GM06990 (cell line): ENCODE measurements at regions not wholly inside any gene's neighbourhood (a gene's known extent, or its start where the extent isn't known, plus 50 kb on each side); places are given as distances from the start of the nearest gene placed in this dataset.

ENCODE experiments used
- DNase-seq: peaks from one replicate; pipeline ENCODE4 v3.0.0-alpha.2; 2011; ENCODE audit not compliant: insufficient read length; ENCODE audit errors: extremely low read depth
- H3K27me3 ChIP-seq: replicated peaks from 2 replicates; pipeline ENCODE4 v1.6.0; 2011; ENCODE audit warnings: low read length; ENCODE audit not compliant: control insufficient read depth, insufficient read depth
- H3K36me3 ChIP-seq: 2 replicates; pipeline ENCODE4 v1.5.1; 2011; ENCODE audit warnings: low read length; ENCODE audit not compliant: control insufficient read depth, insufficient read depth
- H3K4me3 ChIP-seq: replicated peaks from 2 replicates; pipeline ENCODE4 v1.5.1; 2011; ENCODE audit warnings: low read depth, mild to moderate bottlenecking, control low read depth, low read length
- TF ChIP-seq, protein P1 (sequence below): IDR thresholded peaks from 2 replicates; pipeline ENCODE4 v1.5.1; 2011; ENCODE audit warnings: low read length, control low read depth, mild to moderate bottlenecking, inconsistent platforms; ENCODE audit not compliant: insufficient read depth, poor library complexity, severe bottlenecking

DNA sequence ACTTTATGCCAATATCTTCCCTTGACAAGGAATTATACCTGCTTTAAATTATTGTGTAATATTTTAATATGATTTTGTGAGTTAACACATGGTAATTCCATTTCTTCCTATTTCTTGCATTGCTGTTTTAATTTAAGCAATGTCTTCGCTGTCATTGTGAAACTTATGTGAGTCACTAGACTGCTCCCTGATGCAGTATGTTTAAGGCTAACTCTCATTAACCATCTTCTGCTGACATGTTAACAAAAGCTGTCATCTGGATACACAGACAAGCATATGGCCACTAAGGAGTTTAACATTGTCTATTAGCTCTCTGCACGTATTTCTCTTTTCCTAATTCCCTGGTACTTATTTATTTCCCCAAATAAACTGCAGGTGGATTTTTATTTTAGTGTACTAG, 980.8 kb upstream of the CTNND2 start:
- TF ChIP-seq, protein P1, sequence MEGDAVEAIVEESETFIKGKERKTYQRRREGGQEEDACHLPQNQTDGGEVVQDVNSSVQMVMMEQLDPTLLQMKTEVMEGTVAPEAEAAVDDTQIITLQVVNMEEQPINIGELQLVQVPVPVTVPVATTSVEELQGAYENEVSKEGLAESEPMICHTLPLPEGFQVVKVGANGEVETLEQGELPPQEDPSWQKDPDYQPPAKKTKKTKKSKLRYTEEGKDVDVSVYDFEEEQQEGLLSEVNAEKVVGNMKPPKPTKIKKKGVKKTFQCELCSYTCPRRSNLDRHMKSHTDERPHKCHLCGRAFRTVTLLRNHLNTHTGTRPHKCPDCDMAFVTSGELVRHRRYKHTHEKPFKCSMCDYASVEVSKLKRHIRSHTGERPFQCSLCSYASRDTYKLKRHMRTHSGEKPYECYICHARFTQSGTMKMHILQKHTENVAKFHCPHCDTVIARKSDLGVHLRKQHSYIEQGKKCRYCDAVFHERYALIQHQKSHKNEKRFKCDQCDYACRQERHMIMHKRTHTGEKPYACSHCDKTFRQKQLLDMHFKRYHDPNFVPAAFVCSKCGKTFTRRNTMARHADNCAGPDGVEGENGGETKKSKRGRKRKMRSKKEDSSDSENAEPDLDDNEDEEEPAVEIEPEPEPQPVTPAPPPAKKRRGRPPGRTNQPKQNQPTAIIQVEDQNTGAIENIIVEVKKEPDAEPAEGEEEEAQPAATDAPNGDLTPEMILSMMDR: no peak
- Histone ChIP-seq H3K4me3 (no peak overlapping the region), H3K27me3 (no peaks in the 10 kb centered on the region), H3K36me3 (no peaks in the 10 kb centered on the region)
- DNase-seq: no peak

DNA sequence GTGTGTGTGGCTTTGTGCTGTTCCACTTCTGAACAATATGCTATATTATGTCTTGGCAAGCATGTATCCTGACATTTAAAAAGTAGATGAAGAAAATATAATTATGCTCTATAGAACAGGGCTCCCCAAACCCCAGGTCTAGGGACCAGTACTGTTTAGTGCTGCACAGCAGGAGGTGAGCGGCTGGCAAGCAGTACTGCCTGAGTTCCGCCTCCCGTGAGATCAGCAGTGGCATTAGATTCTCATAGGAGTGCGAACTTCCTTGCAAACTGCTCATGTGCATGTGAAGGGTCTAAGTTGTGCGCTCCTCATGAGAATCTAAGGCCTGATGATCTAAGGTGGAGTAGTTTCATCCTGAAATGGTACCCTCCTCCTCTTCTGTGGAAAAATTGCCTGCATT, 979.1 kb upstream of the CTNND2 start:
- Histone ChIP-seq H3K36me3 (no peaks in the 10 kb centered on the region), H3K27me3 (no peaks in the 10 kb centered on the region), H3K4me3 (no peak overlapping the region)
- TF ChIP-seq, protein P1: no peak
- no peak for DNase-seq

DNA sequence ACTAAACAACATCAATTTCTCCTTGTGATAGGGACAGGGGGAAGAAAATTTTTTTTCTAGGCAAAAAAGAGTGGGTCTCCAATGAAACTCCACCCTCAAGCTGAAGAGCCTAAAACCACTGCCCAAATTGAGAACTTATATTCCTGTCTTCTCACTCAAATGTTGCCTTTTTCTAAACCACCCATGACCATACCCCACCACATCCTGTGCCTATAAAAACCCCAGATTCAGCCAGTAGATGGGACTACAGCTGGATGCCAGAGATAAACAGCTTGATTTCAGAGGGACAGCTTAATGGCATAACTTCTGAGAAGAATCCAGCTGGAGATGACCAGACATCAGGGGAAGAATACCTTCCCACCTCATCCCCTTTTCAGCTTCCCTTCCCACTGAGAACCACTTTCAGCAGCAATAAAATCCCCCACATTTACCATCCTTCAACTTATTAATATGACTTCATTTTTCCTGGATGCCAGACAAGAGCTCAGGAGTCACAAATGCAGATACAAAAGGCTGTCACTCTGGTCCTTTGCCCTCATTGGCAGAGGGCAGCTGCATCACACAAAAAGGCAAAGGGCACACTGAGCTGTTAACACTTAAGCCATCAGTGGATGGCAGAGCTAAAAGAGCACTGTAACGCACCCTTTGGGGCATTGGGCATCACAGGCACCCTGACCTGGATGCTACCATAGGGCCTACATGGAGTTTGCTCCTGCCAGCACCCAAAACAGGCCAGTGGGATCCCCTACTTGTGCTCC, 972.5 kb upstream of the CTNND2 start:
- H3K27me3 ChIP-seq: no peaks in the 10 kb centered on the region
- DNase-seq: no peak
- no peak overlapping the region for H3K4me3 ChIP-seq
- H3K36me3 ChIP-seq: no peaks in the 10 kb centered on the region
- TF ChIP-seq, protein P1: no peak

DNA sequence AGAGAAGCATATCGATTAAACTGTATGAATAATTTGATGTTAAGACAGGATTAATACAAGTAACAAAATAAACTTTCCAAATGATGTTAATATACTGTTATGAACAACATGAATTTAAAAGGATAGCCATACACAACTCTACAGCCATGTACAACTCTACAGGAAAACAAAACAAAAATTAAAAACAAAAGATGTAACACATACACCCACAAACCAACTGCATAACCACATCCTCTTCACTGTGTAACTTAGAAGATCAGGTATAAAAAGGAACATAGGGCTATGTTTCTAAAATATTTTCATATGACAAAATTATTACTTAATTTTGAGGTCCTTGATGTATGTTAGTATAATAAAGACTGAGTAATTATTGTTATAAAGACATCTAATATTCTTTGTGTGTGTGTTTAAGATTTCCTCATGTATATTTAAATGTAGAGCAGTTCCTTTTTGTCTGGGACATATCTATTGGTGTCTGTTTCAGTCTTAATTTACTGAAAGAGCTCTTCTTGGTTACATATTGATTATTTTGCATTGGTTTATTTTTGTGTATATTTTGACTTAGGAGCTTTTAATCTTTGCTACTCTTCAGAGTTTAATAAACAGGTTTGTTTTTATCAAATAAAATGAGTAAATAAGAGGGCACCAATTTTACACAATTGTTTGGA, 966.8 kb upstream of the CTNND2 start:
- Histone ChIP-seq H3K4me3 (no peak overlapping the region), H3K27me3 (no peaks in the 10 kb centered on the region), H3K36me3 (no peaks in the 10 kb centered on the region)
- DNase-seq: no peak
- TF ChIP-seq, protein P1: no peak

DNA sequence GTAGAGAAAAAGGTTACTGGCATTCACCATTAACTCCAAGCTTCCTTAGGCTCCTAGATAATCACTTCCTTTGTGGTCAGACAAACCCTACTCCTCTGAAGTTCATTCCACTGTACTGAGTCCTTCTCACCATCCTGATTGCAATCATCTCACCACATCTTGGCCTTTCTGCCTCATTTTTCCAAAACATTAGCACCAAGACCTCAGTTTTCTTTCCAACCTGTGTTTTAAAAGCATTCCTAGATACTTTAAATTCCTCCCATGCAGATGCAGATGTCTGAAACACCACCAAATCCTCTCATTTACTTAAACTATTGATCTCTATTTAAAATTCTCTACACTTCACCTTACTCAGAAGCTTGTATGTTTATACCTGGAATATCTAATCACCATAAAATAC, 961.3 kb upstream of the CTNND2 start:
- H3K36me3 ChIP-seq: no peaks in the 10 kb centered on the region
- DNase-seq: no peak
- H3K27me3 ChIP-seq: no peaks in the 10 kb centered on the region
- TF ChIP-seq, protein P1: no peak
- no peak overlapping the region for H3K4me3 ChIP-seq
